ENCODE measurements at regions not wholly inside any gene's neighbourhood (a gene's known extent, or its start where the extent isn't known, plus 50 kb on each side); places are given as distances from the start of the nearest gene placed in this dataset.

- Histone ChIP-seq H3K9ac (no peak overlapping the region), H3K36me3 (replicated peaks in 1 of 2; ENCODE audit: control insufficient read depth in 1 of 2, insufficient read depth in 2 of 2, low read length in 1 of 2) (no peaks in the 10 kb centered on the region), H3K4me2 (no peak overlapping the region), H3K79me2 (ENCODE audit: insufficient read depth) (no peaks in the 10 kb centered on the region), H3F3A (replicated peaks; ENCODE audit: insufficient read depth) (no peaks in the 10 kb centered on the region), H3K27me3 (ENCODE audit: insufficient read depth) (no peaks in the 10 kb centered on the region), H3K9me2 (no peaks in the 10 kb centered on the region), H3K9me3 (no peaks in the 10 kb centered on the region), H4K20me1 (ENCODE audit: insufficient read depth) (no peaks in the 10 kb centered on the region), H3K4me1 (ENCODE audit: control insufficient read depth in 1 of 2, insufficient read depth in 2 of 2, low read depth in 1 of 2, low read length in 1 of 2) (peaks cover 0 to 6% of the 10 kb centered on the region in 2 experiments; a peak in 1 of 4 replicates), H2AFZ (ENCODE audit: low read depth) (no peak overlapping the region), H3K27ac (ENCODE audit: low read depth in 2 of 2, low read length in 1 of 2) (no peak overlapping the region), H3K4me3 (ENCODE audit: low read depth in 2 of 2, low read length in 1 of 2) (no peak overlapping the region)
- DNase-seq = no peak
- ChIA-PET CTCF (no interaction called here), POLR2A (no interaction called here)
- TF ChIP-seq RXRA (IDR thresholded peaks at IDR 0.05; ENCODE audit: borderline replicate concordance, low read depth) (no peak), RFX5 (IDR thresholded peaks at IDR 0.05; ENCODE audit: low read length) (no peak), SIN3A (IDR thresholded peaks at IDR 0.05; ENCODE audit: borderline replicate concordance, low read depth, low read length) (no peak), MXI1 (IDR thresholded peaks at IDR 0.05; ENCODE audit: low read depth, low read length) (no peak), EP300 (IDR thresholded peaks at IDR 0.05; ENCODE audit: borderline replicate concordance in 1 of 2, low read depth in 1 of 2, low read length in 1 of 2) (no peak), FOSL2 (IDR thresholded peaks at IDR 0.05; ENCODE audit: borderline replicate concordance, low read depth) (no peak), MEF2A (IDR thresholded peaks at IDR 0.05; ENCODE audit: borderline replicate concordance, low read depth) (no peak), TAF1 (IDR thresholded peaks at IDR 0.05; ENCODE audit: borderline replicate concordance, low read depth, low read length) (no peak), REST (IDR thresholded peaks at IDR 0.05; ENCODE audit: low read depth, low read length) (no peak), GABPA (IDR thresholded peaks at IDR 0.05; ENCODE audit: low read depth) (no peak), YY1 (IDR thresholded peaks at IDR 0.05; ENCODE audit: low read depth) (no peak), NFIC (IDR thresholded peaks at IDR 0.05; ENCODE audit: borderline replicate concordance) (no peak), JUND (IDR thresholded peaks at IDR 0.05) (no peak), USF1 (IDR thresholded peaks at IDR 0.05; ENCODE audit: borderline replicate concordance, low read depth) (no peak), FOXJ3 (CRISPR knock-in tag; IDR thresholded peaks at IDR 0.05) (no peak)
- TF ChIP-seq, protein P1, sequence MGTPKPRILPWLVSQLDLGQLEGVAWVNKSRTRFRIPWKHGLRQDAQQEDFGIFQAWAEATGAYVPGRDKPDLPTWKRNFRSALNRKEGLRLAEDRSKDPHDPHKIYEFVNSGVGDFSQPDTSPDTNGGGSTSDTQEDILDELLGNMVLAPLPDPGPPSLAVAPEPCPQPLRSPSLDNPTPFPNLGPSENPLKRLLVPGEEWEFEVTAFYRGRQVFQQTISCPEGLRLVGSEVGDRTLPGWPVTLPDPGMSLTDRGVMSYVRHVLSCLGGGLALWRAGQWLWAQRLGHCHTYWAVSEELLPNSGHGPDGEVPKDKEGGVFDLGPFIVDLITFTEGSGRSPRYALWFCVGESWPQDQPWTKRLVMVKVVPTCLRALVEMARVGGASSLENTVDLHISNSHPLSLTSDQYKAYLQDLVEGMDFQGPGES (IDR thresholded peaks at IDR 0.05; ENCODE audit: low read depth, low read length) = no peak
- WGBS (ENCODE audit: low lambda C conversion rate) = 59% methylated on average over 6 of the region's 6 CpGs
Observed at GRCh38 chr3:72171463-72171881, 386.5 kb upstream of the PROK2 start.
